ENCODE measurements at regions not wholly inside any gene's neighbourhood (a gene's known extent, or its start where the extent isn't known, plus 50 kb on each side); places are given as distances from the start of the nearest gene placed in this dataset.

DNA sequence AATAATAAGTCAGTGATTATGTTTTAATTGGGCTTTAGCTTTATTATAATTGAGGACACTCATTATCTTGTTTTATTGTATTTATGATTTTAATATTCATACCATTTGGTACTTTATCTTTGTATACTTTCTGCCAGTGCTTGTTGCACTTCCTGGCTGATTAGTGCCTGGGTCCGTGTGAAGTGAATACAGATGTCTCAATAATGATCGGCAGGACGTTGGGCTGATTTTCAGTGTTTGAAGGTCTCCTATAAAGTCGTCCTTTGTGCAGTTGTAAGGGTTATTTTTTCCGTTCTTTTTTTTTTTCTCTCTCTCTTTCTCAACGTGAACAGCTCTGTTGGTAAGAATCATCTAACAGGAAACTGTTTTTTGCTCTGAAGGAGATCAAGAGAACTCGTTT lies 450.0 kb upstream of the POU3F2 start:
- TF ChIP-seq EZH2 (IDR thresholded peaks at IDR 0.05; ENCODE audit: insufficient read depth, poor library complexity, severe bottlenecking) = no peak
- TF ChIP-seq EZH2phosphoT487 (IDR thresholded peaks at IDR 0.05; ENCODE audit: insufficient read depth, low read depth) = no peak

Data from GM23248 (cell line).